Mesenchymal stem cell (in vitro differentiated cells and primary cell): ENCODE measurements at regions not wholly inside any gene's neighbourhood (a gene's known extent, or its start where the extent isn't known, plus 50 kb on each side); places are given as distances from the start of the nearest gene placed in this dataset.

Source experiments
- DNase-seq: peaks from one replicate; pipeline ENCODE4 v3.0.0-alpha.2; 2013
- H2AFZ ChIP-seq: one replicate; pipeline ENCODE4 v1.6.1; 2013; ENCODE audit warnings: low read depth, mild to moderate bottlenecking, control low read depth, inconsistent platforms, low read length, moderate library complexity
- H2AK5ac ChIP-seq: 2 replicates; pipeline ENCODE4 v1.6.1; 2013; ENCODE audit warnings: low read length, moderate library complexity, mild to moderate bottlenecking, inconsistent platforms; ENCODE audit not compliant: severe bottlenecking
- H2BK120ac ChIP-seq: one replicate; pipeline ENCODE4 v1.6.1; 2013; ENCODE audit warnings: low read depth, mild to moderate bottlenecking, inconsistent platforms, low read length, moderate library complexity
- H2BK12ac ChIP-seq, 2 experiments: one replicate each; pipeline ENCODE4 v1.6.1; 2013; ENCODE audit warnings: inconsistent platforms in 2 of 2, low read length in 2 of 2, mild to moderate bottlenecking in 2 of 2, moderate library complexity in 2 of 2, control low read depth in 1 of 2
- H2BK15ac ChIP-seq: one replicate; pipeline ENCODE4 v1.6.1; 2013; ENCODE audit warnings: mild to moderate bottlenecking, low read depth, inconsistent platforms; ENCODE audit not compliant: poor library complexity, severe bottlenecking
- H2BK5ac ChIP-seq: 2 replicates; pipeline ENCODE4 v1.6.1; 2013; ENCODE audit warnings: low read depth, mild to moderate bottlenecking, low read length, control low read depth, inconsistent platforms; ENCODE audit not compliant: poor library complexity, severe bottlenecking
- H3K14ac ChIP-seq, 2 experiments: one replicate each; pipeline ENCODE4 v1.6.1; 2013; ENCODE audit warnings: inconsistent platforms in 2 of 2, low read length in 2 of 2, control low read depth in 1 of 2, mild to moderate bottlenecking in 1 of 2, moderate library complexity in 1 of 2
- H3K18ac ChIP-seq, 2 experiments: one replicate each; pipeline ENCODE4 v1.6.1; 2013; ENCODE audit warnings: inconsistent platforms in 2 of 2, low read length in 2 of 2, control low read depth in 1 of 2, low read depth in 1 of 2, mild to moderate bottlenecking in 1 of 2
- H3K23ac ChIP-seq, 2 experiments: one replicate each; pipeline ENCODE4 v1.6.1; 2013; ENCODE audit warnings: inconsistent platforms in 2 of 2, low read length in 2 of 2, mild to moderate bottlenecking in 2 of 2, moderate library complexity in 2 of 2, control low read depth in 1 of 2
- H3K27ac ChIP-seq: 2 replicates; pipeline ENCODE4 v1.5.1; 2013; ENCODE audit warnings: mild to moderate bottlenecking, moderate library complexity, low read length, control low read depth, inconsistent platforms; ENCODE audit not compliant: poor library complexity, severe bottlenecking
- H3K27me3 ChIP-seq, 2 experiments: 2 replicates each; pipeline versions ENCODE4 v1.6.1 to v1.7.0; 2013; ENCODE audit warnings: low read length in 2 of 2, mild to moderate bottlenecking in 2 of 2, moderate library complexity in 2 of 2, control low read depth in 1 of 2, inconsistent platforms in 1 of 2; ENCODE audit not compliant: control insufficient read depth in 1 of 2, insufficient read depth in 1 of 2
- H3K36me3 ChIP-seq, 2 experiments: 2 replicates each; pipeline versions ENCODE4 v1.6.1 to v1.7.0; 2013; ENCODE audit warnings: low read length in 2 of 2, control low read depth in 1 of 2, inconsistent platforms in 1 of 2, low read depth in 1 of 2, mild to moderate bottlenecking in 1 of 2; ENCODE audit not compliant: insufficient read depth in 2 of 2, control insufficient read depth in 1 of 2
- H3K4ac ChIP-seq, 2 experiments: one replicate each; pipeline ENCODE4 v1.6.1; 2013; ENCODE audit warnings: inconsistent platforms in 2 of 2, low read length in 2 of 2, mild to moderate bottlenecking in 2 of 2, moderate library complexity in 2 of 2, control low read depth in 1 of 2, low read depth in 1 of 2
- H3K4me1 ChIP-seq: 2 replicates; pipeline ENCODE4 v1.6.1; 2013; ENCODE audit warnings: low read depth, low read length, control low read depth; ENCODE audit not compliant: control insufficient read depth, insufficient read depth
- H3K4me2 ChIP-seq: 2 replicates; pipeline ENCODE4 v1.6.1; 2013; ENCODE audit warnings: low read length, mild to moderate bottlenecking, inconsistent platforms; ENCODE audit not compliant: poor library complexity, severe bottlenecking
- H3K4me3 ChIP-seq, 2 experiments: 2 replicates each; pipeline versions ENCODE4 v1.5.1 to v1.7.0; 2013; ENCODE audit warnings: low read length in 2 of 2, mild to moderate bottlenecking in 2 of 2, control low read depth in 1 of 2, low read depth in 1 of 2; ENCODE audit not compliant: insufficient read depth in 1 of 2
- H3K79me1 ChIP-seq: replicated peaks from 2 replicates; pipeline ENCODE4 v1.6.1; 2013; ENCODE audit warnings: mild to moderate bottlenecking, control low read depth, low read length, inconsistent platforms; ENCODE audit not compliant: poor library complexity, severe bottlenecking
- H3K9ac ChIP-seq: 2 replicates; pipeline ENCODE4 v1.7.0; 2013; ENCODE audit warnings: mild to moderate bottlenecking, low read length, moderate library complexity
- H3K9me3 ChIP-seq: 2 replicates; pipeline ENCODE4 v1.7.0; 2013; ENCODE audit warnings: mild to moderate bottlenecking, low read length; ENCODE audit not compliant: control insufficient read depth
- H4K8ac ChIP-seq: one replicate; pipeline ENCODE4 v1.6.1; 2013; ENCODE audit warnings: inconsistent platforms, mild to moderate bottlenecking, low read length, moderate library complexity
- H4K91ac ChIP-seq: one replicate; pipeline ENCODE4 v1.6.1; 2013; ENCODE audit warnings: mild to moderate bottlenecking, low read length, inconsistent platforms
- WGBS: methylation state at CpG from one replicate; pipeline ENCODE4 v1.1.7; 2013; ENCODE audit warnings: mixed read lengths; 5-methylcytosine and 5-hydroxymethylcytosine counted together

DNA sequence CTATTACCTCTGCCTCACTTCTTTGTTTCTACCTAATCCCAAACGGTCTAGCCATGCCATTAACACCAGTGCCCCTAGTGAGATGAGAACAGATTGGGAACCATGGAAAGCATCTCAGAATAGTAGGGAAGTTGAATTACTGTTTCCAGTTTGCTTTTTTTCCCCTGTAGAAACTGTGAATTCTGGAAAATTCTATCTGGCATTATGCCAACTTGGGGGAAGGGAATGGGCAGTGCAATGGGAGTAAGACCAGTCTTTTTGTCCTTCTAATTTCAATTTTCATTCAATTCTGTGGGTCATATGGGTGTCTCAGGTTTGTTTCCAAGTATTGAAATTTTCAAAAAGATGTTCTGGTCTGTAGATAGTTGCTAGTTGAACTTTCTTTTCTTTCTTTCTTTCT, 1666.1 kb downstream of the SLITRK1 start:
- H2BK12ac ChIP-seq: no peak overlapping the region

DNA sequence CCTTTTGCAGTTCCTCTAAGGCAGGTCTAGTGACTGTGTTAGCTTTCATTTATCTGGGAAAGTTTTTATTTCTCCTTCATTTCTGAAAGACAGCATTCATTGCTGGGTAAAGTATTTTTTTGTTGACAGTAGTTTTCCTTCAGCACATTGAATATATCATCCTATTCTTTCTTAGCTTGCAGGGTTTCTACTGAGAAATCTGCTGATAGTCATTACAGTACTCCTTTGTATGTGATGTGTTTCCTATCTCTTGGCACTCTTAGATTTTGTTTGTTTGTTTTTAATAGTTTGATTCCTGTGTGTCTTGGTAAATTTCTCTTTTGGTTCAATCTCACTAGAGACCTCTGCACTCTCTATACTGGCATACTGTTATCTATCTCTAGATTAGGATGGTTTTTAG, 1667.9 kb downstream of the SLITRK1 start:
- Histone ChIP-seq H2BK12ac (no peak overlapping the region), H2AFZ (no peak overlapping the region), H3K4me1 (no peaks in the 10 kb centered on the region), H3K36me3 (no peaks in the 10 kb centered on the region), H4K91ac (no peak overlapping the region), H3K18ac (no peak overlapping the region), H3K4me2 (no peak overlapping the region), H2BK5ac (no peak overlapping the region), H3K14ac (no peak overlapping the region), H2AK5ac (no peak overlapping the region), H3K9ac (no peak overlapping the region), H2BK120ac (no peak overlapping the region), H3K79me1 (no peaks in the 10 kb centered on the region), H3K4ac (no peak overlapping the region), H3K4me3 (no peak overlapping the region), H4K8ac (no peak overlapping the region), H2BK15ac (no peak overlapping the region), H3K27me3 (no peaks in the 10 kb centered on the region), H3K9me3 (peaks cover 35% of the 10 kb centered on the region), H3K27ac (no peak overlapping the region), H3K23ac (no peak overlapping the region)
- no peak for DNase-seq

More for the DNA sequence above, 1666.1 kb downstream of the SLITRK1 start:
- Histone ChIP-seq H2BK120ac (no peak overlapping the region), H3K4me1 (no peaks in the 10 kb centered on the region), H4K8ac (no peak overlapping the region), H3K14ac (no peak overlapping the region), H3K36me3 (no peaks in the 10 kb centered on the region), H3K27ac (no peak overlapping the region), H3K23ac (no peak overlapping the region), H3K9ac (no peak overlapping the region), H3K4me3 (no peak overlapping the region), H3K9me3 (peaks cover 39% of the 10 kb centered on the region), H2AK5ac (no peak overlapping the region), H2BK5ac (no peak overlapping the region), H4K91ac (no peak overlapping the region), H3K4ac (no peak overlapping the region), H3K4me2 (no peak overlapping the region), H2BK15ac (no peak overlapping the region), H3K18ac (no peak overlapping the region), H2AFZ (no peak overlapping the region), H3K27me3 (no peaks in the 10 kb centered on the region), H3K79me1 (no peaks in the 10 kb centered on the region)
- 90% methylated on average over 1 of the region's 1 CpG for WGBS
- DNase-seq: no peak

DNA sequence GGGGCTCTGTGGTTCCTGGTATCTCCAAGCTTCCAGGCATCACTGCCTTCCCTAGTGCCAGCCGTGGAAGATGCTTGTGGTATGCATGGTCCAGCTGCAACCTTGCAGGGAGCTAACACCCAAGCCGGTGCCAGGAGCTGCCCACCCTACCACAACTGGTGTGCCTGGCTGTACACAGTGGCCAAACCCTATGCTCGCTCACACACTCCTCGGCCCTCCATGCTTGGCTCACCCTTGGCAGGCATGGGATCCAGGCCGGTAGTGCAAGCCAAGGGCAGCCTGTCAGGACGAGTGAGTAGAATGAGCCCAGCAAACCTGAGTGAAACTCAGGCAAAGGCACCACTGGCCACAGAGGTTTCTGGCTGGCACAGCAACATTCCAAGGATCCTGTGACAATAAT, 1676.0 kb downstream of the SLITRK1 start:
- no peak overlapping the region for H2BK120ac ChIP-seq
- no peak overlapping the region for H4K8ac ChIP-seq
- no peak for DNase-seq
- H3K9me3 ChIP-seq: peaks cover 16% of the 10 kb centered on the region
- no peaks in the 10 kb centered on the region for H3K79me1 ChIP-seq
- H3K9ac ChIP-seq: no peak overlapping the region
- no peak overlapping the region for H3K18ac ChIP-seq
- no peak overlapping the region for H3K23ac ChIP-seq
- H4K91ac ChIP-seq: no peak overlapping the region
- H2AK5ac ChIP-seq: no peak overlapping the region
- no peak overlapping the region for H2AFZ ChIP-seq
- WGBS: 95% methylated on average over 6 of the region's 6 CpGs
- H3K14ac ChIP-seq: peak overlapping the region in 1 of 2 experiments; percentile 44
- no peak overlapping the region for H3K4me3 ChIP-seq
- no peak overlapping the region for H3K4me2 ChIP-seq
- no peak overlapping the region for H3K27ac ChIP-seq
- no peak overlapping the region for H2BK12ac ChIP-seq
- no peak overlapping the region for H2BK5ac ChIP-seq
- no peak overlapping the region for H2BK15ac ChIP-seq
- H3K4ac ChIP-seq: no peak overlapping the region
- no peaks in the 10 kb centered on the region for H3K27me3 ChIP-seq
- H3K36me3 ChIP-seq: no peaks in the 10 kb centered on the region
- no peaks in the 10 kb centered on the region for H3K4me1 ChIP-seq

DNA sequence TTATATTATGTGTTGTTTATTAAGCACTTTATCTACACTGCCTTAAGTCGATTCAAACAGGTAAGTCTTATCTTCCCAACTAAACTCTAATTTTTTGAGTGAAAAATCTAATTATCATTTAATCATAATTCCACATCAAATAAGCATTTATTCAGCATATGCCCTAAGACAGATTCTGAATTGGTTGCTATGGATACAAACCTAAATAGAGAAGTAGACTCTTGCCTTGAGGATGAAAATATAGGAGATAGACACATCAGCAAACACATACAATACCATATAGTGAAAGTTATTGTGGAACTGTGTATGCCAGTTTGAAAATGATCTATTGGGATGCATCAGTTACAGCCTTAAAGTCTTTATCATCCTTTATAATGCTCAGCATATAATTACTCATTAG, 1679.9 kb downstream of the SLITRK1 start:
- Histone ChIP-seq H4K8ac (no peak overlapping the region), H4K91ac (no peak overlapping the region), H3K27me3 (no peaks in the 10 kb centered on the region), H3K79me1 (no peaks in the 10 kb centered on the region), H2BK120ac (no peak overlapping the region), H3K14ac (no peak overlapping the region), H3K4ac (no peak overlapping the region), H3K4me3 (no peak overlapping the region), H2BK15ac (no peak overlapping the region), H3K4me1 (no peaks in the 10 kb centered on the region), H3K4me2 (no peak overlapping the region), H3K27ac (no peak overlapping the region), H3K23ac (no peak overlapping the region), H2BK5ac (no peak overlapping the region), H3K18ac (no peak overlapping the region), H3K9ac (no peak overlapping the region), H2AFZ (no peak overlapping the region), H3K36me3 (no peaks in the 10 kb centered on the region), H2BK12ac (no peak overlapping the region), H2AK5ac (no peak overlapping the region), H3K9me3 (peaks cover 16% of the 10 kb centered on the region)
- no peak for DNase-seq
- WGBS: no CpG with 5 or more reads among the region's 1 CpG
